ENCODE measurements at regions not wholly inside any gene's neighbourhood (a gene's known extent, or its start where the extent isn't known, plus 50 kb on each side); places are given as distances from the start of the nearest gene placed in this dataset.

DNA sequence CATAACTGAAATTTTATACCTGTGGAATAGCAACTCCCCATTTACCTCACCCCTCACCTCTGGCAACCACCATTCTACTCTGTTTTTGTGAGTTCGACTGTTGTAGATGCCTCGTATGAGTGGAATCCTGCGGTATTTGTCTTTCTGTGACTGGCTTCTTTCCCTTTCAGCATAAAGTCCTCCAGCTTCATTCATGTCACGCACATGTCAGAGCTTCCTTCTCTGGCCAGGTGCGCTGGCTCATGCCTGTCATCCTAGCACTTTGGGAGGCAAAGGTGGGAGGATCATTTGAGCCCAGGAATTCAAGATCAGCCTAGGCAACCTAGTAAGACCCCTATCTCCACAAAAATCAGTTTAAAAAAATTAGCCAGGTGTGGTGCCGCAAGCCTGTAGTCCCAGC is 278.4 kb downstream of the PARN start:
- TF ChIP-seq, protein P1, sequence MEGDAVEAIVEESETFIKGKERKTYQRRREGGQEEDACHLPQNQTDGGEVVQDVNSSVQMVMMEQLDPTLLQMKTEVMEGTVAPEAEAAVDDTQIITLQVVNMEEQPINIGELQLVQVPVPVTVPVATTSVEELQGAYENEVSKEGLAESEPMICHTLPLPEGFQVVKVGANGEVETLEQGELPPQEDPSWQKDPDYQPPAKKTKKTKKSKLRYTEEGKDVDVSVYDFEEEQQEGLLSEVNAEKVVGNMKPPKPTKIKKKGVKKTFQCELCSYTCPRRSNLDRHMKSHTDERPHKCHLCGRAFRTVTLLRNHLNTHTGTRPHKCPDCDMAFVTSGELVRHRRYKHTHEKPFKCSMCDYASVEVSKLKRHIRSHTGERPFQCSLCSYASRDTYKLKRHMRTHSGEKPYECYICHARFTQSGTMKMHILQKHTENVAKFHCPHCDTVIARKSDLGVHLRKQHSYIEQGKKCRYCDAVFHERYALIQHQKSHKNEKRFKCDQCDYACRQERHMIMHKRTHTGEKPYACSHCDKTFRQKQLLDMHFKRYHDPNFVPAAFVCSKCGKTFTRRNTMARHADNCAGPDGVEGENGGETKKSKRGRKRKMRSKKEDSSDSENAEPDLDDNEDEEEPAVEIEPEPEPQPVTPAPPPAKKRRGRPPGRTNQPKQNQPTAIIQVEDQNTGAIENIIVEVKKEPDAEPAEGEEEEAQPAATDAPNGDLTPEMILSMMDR (conservative IDR thresholded peaks at IDR 0.05; ENCODE audit: low read length), result no peak
- TF ChIP-seq EZH2phosphoT487 (IDR thresholded peaks at IDR 0.05; ENCODE audit: borderline replicate concordance), result no peak

Measured in Loucy (cell line).